ENCODE measurements at regions not wholly inside any gene's neighbourhood (a gene's known extent, or its start where the extent isn't known, plus 50 kb on each side); places are given as distances from the start of the nearest gene placed in this dataset.

DNA sequence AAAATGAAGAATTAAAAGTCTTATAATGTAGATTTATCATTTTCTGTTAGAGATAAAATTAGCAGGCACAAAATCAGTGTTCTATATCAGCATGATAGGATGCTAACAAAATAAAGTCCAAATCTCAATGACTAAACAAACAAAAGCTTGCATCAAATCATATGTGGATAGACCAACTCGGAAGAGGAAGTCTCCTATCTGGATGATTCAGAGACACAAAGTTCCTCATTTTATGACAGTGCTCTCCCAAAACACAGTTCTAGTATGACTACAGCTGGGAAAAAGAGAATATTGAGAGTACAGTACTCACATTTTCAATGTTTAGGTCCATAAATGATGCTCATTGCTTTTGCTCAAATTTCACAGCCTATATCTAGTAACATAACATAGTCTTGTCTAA, 376.1 kb upstream of the CTSO start:
- no peak for TF ChIP-seq POLR2AphosphoS5 (IDR thresholded peaks at IDR 0.05; ENCODE audit: borderline replicate concordance, low read depth, low read length)
- no peak for TF ChIP-seq EZH2 (IDR thresholded peaks at IDR 0.05)
- no peak for TF ChIP-seq FOXP2 (optimal IDR thresholded peaks at IDR 0.05; ENCODE audit: control extremely low read depth, extremely low read length, insufficient read depth)
